K562 (cell line): ENCODE measurements at regions not wholly inside any gene's neighbourhood (a gene's known extent, or its start where the extent isn't known, plus 50 kb on each side); places are given as distances from the start of the nearest gene placed in this dataset.

Experiments used
- ATAC-seq: fragments of 200-7000 bp; cut with Tn5 transposase; 3 replicates; pipeline ENCODE4 v1.9.1; 2020; ENCODE audit warnings: moderate library complexity
- BruUV-seq: library from RNA; stranded (reverse); fragments of 400-500 nt; replicated peaks from 2 replicates; lab custom pipeline; 2021; lab: Mats Ljungman, UMichigan
- CTCF ChIA-PET: fragments of 300-600 bp; formaldehyde crosslinking; extraction: SDS; loops from one replicate; lab custom pipeline; 2021; ENCODE audit warnings: low intra/inter-chr PET ratio; lab: Yijun Ruan, JAX
- POLR2A ChIA-PET: fragments of 300-600, 350-650 bp; sonication (Branson Sonifier 250); formaldehyde crosslinking; extraction: SDS; loops from one replicate; lab custom pipeline; 2021; ENCODE audit warnings: antibody characterized with exemption, inconsistent platforms; lab: Yijun Ruan, JAX
- DNase-seq, 4 experiments: peaks; one replicate each; pipeline versions ENCODE4 v3.0.0 to v3.0.0-alpha.2; 2011 to 2018; ENCODE audit warnings: low spot score in 3 of 4, mixed read lengths in 3 of 4; ENCODE audit errors: extremely low read depth in 1 of 4
- FAIRE-seq: peaks from 2 replicates; lab custom pipeline; 2011; peaks lifted over from hg19 to GRCh38; lab: Jason Lieb, UNC
- H2AFZ ChIP-seq: 2 replicates; pipeline ENCODE4 v1.6.0; 2011; ENCODE audit warnings: low read depth, low read length, control low read depth, inconsistent platforms
- H3K27ac ChIP-seq: fragments of 200-600 bp; 3 replicates; pipeline ENCODE4 v1.8.0; 2011; ENCODE audit warnings: low read depth, mild to moderate bottlenecking, control low read depth, inconsistent platforms, low read length, moderate library complexity, mixed read lengths; ENCODE audit errors: extremely low read depth
- H3K27me3 ChIP-seq, 2 experiments: fragments of 300-600 bp in 1 of 2; 2 replicates in 1 of 2; 3 replicates in 1 of 2; pipeline versions ENCODE4 v1.6.0 to v1.8.0; 2011; ENCODE audit warnings: inconsistent platforms in 2 of 2, low read length in 2 of 2, mild to moderate bottlenecking in 1 of 2, mixed read lengths in 1 of 2, moderate library complexity in 1 of 2; ENCODE audit not compliant: control insufficient read depth in 2 of 2, insufficient read depth in 2 of 2
- H3K36me3 ChIP-seq: fragments of 300-600 bp; 3 replicates; pipeline ENCODE4 v1.8.0; 2011; ENCODE audit warnings: mild to moderate bottlenecking, low read length, inconsistent platforms; ENCODE audit not compliant: control insufficient read depth, insufficient read depth
- H3K4me1 ChIP-seq, 2 experiments: fragments of 200-600 bp in 1 of 2; replicated peaks in 1 of 2; 2 replicates in 1 of 2; 3 replicates in 1 of 2; pipeline versions ENCODE4 v1.5.1 to v1.8.0; 2011; ENCODE audit warnings: inconsistent platforms in 2 of 2, low read length in 2 of 2, mild to moderate bottlenecking in 1 of 2, mixed read lengths in 1 of 2, moderate library complexity in 1 of 2; ENCODE audit not compliant: control insufficient read depth in 2 of 2, insufficient read depth in 2 of 2
- H3K4me2 ChIP-seq: 2 replicates; pipeline ENCODE4 v1.6.1; 2011; ENCODE audit warnings: low read length, control low read depth, inconsistent platforms, mixed read lengths; ENCODE audit not compliant: insufficient read depth
- H3K4me3 ChIP-seq: fragments of 200-600 bp; sonication (generic), shearing (Covaris generic); 2 replicates; pipeline ENCODE4 v1.5.1; 2016; ENCODE audit warnings: control low read depth, inconsistent platforms
- H3K79me2 ChIP-seq: fragments of 200-600 bp; 3 replicates; pipeline ENCODE4 v1.8.0; 2011; ENCODE audit warnings: low read length, inconsistent platforms; ENCODE audit not compliant: control insufficient read depth, insufficient read depth
- H3K9ac ChIP-seq, 2 experiments: 2 replicates each; pipeline versions ENCODE4 v1.6.0 to v1.6.1; 2011; ENCODE audit warnings: low read depth in 2 of 2, low read length in 2 of 2, control low read depth in 1 of 2, inconsistent platforms in 1 of 2, mild to moderate bottlenecking in 1 of 2, mixed read lengths in 1 of 2; ENCODE audit not compliant: insufficient read depth in 1 of 2
- H3K9me1 ChIP-seq: one replicate; pipeline ENCODE4 v1.6.0; 2011; ENCODE audit warnings: inconsistent platforms, mild to moderate bottlenecking, low read length, moderate library complexity; ENCODE audit not compliant: control insufficient read depth, insufficient read depth
- H3K9me3 ChIP-seq: replicated peaks from 2 replicates; pipeline ENCODE4 v1.5.1; 2011; ENCODE audit warnings: low read depth, low read length, inconsistent platforms; ENCODE audit not compliant: control insufficient read depth, insufficient read depth
- H4K20me1 ChIP-seq: replicated peaks from 2 replicates; pipeline ENCODE4 v1.6.1; 2011; ENCODE audit warnings: low read length, inconsistent platforms, mixed read lengths; ENCODE audit not compliant: control insufficient read depth, insufficient read depth
- BACH1 ChIP-seq: fragments of 200-800 bp; sonication (Bioruptor generic); IDR thresholded peaks from 2 replicates; pipeline ENCODE4 v1.6.1; 2016; ENCODE audit warnings: missing genetic modification characterization, missing compliant biosample characterization
- CEBPB ChIP-seq: fragments of 450-650 bp; IDR thresholded peaks from 2 replicates; pipeline ENCODE4 v1.6.1; 2016; ENCODE audit warnings: missing genetic modification characterization, missing compliant biosample characterization
- CHD2 ChIP-seq: IDR thresholded peaks from 2 replicates; pipeline ENCODE4 v1.6.1; 2011; ENCODE audit warnings: low read depth, low read length
- ELF1 ChIP-seq: fragments of 200-800 bp; sonication (Bioruptor generic); IDR thresholded peaks from 2 replicates; pipeline ENCODE4 v1.6.1; 2016; ENCODE audit warnings: missing genetic modification characterization, missing compliant biosample characterization
- NFRKB ChIP-seq: fragments of 450-650 bp; IDR thresholded peaks from 2 replicates; pipeline ENCODE4 v1.6.1; 2016; ENCODE audit warnings: low read depth
- SMARCA4 ChIP-seq: fragments of 450-650 bp; IDR thresholded peaks from 2 replicates; pipeline ENCODE4 v1.6.1; 2016
- SNAPC5 ChIP-seq: fragments of 250-450 bp; sonication (Bioruptor Pico); IDR thresholded peaks from 2 replicates; pipeline ENCODE4 v1.8.0; 2021; ENCODE audit warnings: moderate library complexity, mild to moderate bottlenecking, inconsistent platforms
- SREBF2 ChIP-seq: sonication (generic); formaldehyde crosslinking; IDR thresholded peaks from 2 replicates; pipeline ENCODE4 v1.4.0; 2020; ENCODE audit warnings: mild to moderate bottlenecking, missing genetic modification reagents
- ZNF518B ChIP-seq: fragments of 250-450 bp; sonication (Bioruptor Pico); IDR thresholded peaks from 2 replicates; pipeline ENCODE4 v1.5.0; 2021; ENCODE audit warnings: mild to moderate bottlenecking, moderate library complexity
- ZNF592 ChIP-seq: fragments of 450-650 bp; IDR thresholded peaks from 2 replicates; pipeline ENCODE4 v1.6.1; 2017; ENCODE audit warnings: antibody characterized with exemption, mild to moderate bottlenecking
- WGBS: fragments of 100-300 bp; shearing (Covaris generic); methylation state at CpG from one replicate; pipeline ENCODE4 v1.1.6; 2016; ENCODE audit warnings: low coverage, mixed read lengths; ENCODE audit not compliant: insufficient coverage; ENCODE audit errors: missing lambda C conversion rate; 5-methylcytosine and 5-hydroxymethylcytosine counted together
- in situ Hi-C: fragments of 300-500 bp; cut with MboI; formaldehyde crosslinking; loops from 4 replicates; pipeline ENCODE4 v1.15.0; 2018; ENCODE audit warnings: inconsistent platforms, mixed read lengths
- intact Hi-C: fragments of 100-400 bp; cut with micrococcal nuclease; formaldehyde crosslinking; loops from 2 replicates; pipeline ENCODE4 v1.14.2; 2022

- H3K36me3 ChIP-seq = no peaks in the 10 kb centered on the region
- no TSS peak for BruUV-seq
- in situ Hi-C loops = no loop called here
- no peaks in the 10 kb centered on the region for H3K27me3 ChIP-seq
- H3K4me1 ChIP-seq = no peaks in the 10 kb centered on the region
- POLR2A ChIA-PET = no interaction called here
- 0% methylated on average over 2 of the region's 2 CpGs for WGBS
- no peak overlapping the region for H3K4me2 ChIP-seq
- no peak overlapping the region for H3K9ac ChIP-seq
- ATAC-seq = no peak
- TF ChIP-seq SNAPC5 (CRISPR knock-in tag) (no peak), SMARCA4 (no peak), CHD2 (no peak), NFRKB (no peak), SREBF2 (no peak), CEBPB (tag) (no peak), ZNF518B (CRISPR knock-in tag) (no peak), BACH1 (tag) (no peak), ELF1 (no peak), ZNF592 (no peak)
- TF ChIP-seq, all 486 proteins: peak for 0
- DNase-seq (no peak), FAIRE-seq (no peak)
- Histone ChIP-seq H3K4me3 (no peak overlapping the region), H3K27ac (no peak overlapping the region), H2AFZ (no peak overlapping the region), H3K9me1 (no peaks in the 10 kb centered on the region), H3K9me3 (no peaks in the 10 kb centered on the region), H3K79me2 (no peaks in the 10 kb centered on the region), H4K20me1 (no peaks in the 10 kb centered on the region)
- CTCF ChIA-PET = no interaction called here
- intact Hi-C loops = no loop called here
Observed at GRCh38 chr1:105396001-105396400, 1646.3 kb downstream of the AMY1C start.
